ENCODE measurements at regions not wholly inside any gene's neighbourhood (a gene's known extent, or its start where the extent isn't known, plus 50 kb on each side); places are given as distances from the start of the nearest gene placed in this dataset.

DNA sequence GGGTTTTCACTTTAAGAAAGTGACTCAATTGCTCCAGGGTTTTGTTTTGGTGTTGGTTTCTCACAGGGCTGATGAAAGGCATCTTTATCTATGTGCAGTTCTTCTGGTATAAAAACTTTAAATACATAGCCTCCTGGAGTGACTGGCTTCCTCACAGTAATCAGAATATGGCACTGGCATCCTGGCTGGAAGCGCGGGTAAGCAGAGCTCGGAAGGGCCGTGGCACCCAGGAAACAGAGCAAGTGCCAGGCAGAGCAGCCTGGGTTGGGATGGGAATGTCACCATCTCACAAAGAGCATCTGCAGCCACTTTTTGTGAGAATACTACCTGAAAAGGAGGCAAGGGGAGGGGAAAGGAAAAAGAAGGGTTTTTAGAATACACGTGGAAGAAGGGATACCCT lies 534.7 kb downstream of the PLCL1 start:
- TF ChIP-seq, protein P1, sequence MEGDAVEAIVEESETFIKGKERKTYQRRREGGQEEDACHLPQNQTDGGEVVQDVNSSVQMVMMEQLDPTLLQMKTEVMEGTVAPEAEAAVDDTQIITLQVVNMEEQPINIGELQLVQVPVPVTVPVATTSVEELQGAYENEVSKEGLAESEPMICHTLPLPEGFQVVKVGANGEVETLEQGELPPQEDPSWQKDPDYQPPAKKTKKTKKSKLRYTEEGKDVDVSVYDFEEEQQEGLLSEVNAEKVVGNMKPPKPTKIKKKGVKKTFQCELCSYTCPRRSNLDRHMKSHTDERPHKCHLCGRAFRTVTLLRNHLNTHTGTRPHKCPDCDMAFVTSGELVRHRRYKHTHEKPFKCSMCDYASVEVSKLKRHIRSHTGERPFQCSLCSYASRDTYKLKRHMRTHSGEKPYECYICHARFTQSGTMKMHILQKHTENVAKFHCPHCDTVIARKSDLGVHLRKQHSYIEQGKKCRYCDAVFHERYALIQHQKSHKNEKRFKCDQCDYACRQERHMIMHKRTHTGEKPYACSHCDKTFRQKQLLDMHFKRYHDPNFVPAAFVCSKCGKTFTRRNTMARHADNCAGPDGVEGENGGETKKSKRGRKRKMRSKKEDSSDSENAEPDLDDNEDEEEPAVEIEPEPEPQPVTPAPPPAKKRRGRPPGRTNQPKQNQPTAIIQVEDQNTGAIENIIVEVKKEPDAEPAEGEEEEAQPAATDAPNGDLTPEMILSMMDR (IDR thresholded peaks at IDR 0.05), result no peak
- TF ChIP-seq NFE2L1 (CRISPR knock-in tag; IDR thresholded peaks at IDR 0.05) (no peak), FOXK1 (CRISPR knock-in tag; IDR thresholded peaks at IDR 0.05) (no peak), GABPB1 (CRISPR knock-in tag; IDR thresholded peaks at IDR 0.05) (no peak), TEAD4 (CRISPR knock-in tag; IDR thresholded peaks at IDR 0.05) (no peak), CREM (CRISPR knock-in tag; IDR thresholded peaks at IDR 0.05) (no peak), GTF2I (CRISPR knock-in tag; conservative IDR thresholded peaks at IDR 0.05) (no peak), MYBL2 (CRISPR knock-in tag; IDR thresholded peaks at IDR 0.05) (no peak)
- TF ChIP-seq, protein P2, sequence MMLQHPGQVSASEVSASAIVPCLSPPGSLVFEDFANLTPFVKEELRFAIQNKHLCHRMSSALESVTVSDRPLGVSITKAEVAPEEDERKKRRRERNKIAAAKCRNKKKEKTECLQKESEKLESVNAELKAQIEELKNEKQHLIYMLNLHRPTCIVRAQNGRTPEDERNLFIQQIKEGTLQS (CRISPR knock-in tag; conservative IDR thresholded peaks at IDR 0.05), result no peak
- TF ChIP-seq, protein P3, sequence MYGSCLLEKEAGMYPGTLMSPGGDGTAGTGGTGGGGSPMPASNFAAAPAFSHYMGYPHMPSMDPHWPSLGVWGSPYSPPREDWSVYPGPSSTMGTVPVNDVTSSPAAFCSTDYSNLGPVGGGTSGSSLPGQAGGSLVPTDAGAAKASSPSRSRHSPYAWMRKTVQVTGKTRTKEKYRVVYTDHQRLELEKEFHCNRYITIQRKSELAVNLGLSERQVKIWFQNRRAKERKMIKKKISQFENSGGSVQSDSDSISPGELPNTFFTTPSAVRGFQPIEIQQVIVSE (CRISPR knock-in tag; IDR thresholded peaks at IDR 0.05; ENCODE audit: borderline replicate concordance), result no peak
- TF ChIP-seq, protein P4, sequence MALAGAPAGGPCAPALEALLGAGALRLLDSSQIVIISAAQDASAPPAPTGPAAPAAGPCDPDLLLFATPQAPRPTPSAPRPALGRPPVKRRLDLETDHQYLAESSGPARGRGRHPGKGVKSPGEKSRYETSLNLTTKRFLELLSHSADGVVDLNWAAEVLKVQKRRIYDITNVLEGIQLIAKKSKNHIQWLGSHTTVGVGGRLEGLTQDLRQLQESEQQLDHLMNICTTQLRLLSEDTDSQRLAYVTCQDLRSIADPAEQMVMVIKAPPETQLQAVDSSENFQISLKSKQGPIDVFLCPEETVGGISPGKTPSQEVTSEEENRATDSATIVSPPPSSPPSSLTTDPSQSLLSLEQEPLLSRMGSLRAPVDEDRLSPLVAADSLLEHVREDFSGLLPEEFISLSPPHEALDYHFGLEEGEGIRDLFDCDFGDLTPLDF (CRISPR knock-in tag; IDR thresholded peaks at IDR 0.05), result no peak
- TF ChIP-seq, protein P5, sequence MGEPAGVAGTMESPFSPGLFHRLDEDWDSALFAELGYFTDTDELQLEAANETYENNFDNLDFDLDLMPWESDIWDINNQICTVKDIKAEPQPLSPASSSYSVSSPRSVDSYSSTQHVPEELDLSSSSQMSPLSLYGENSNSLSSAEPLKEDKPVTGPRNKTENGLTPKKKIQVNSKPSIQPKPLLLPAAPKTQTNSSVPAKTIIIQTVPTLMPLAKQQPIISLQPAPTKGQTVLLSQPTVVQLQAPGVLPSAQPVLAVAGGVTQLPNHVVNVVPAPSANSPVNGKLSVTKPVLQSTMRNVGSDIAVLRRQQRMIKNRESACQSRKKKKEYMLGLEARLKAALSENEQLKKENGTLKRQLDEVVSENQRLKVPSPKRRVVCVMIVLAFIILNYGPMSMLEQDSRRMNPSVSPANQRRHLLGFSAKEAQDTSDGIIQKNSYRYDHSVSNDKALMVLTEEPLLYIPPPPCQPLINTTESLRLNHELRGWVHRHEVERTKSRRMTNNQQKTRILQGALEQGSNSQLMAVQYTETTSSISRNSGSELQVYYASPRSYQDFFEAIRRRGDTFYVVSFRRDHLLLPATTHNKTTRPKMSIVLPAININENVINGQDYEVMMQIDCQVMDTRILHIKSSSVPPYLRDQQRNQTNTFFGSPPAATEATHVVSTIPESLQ (CRISPR knock-in tag; IDR thresholded peaks at IDR 0.05), result no peak
- TF ChIP-seq, protein P6, sequence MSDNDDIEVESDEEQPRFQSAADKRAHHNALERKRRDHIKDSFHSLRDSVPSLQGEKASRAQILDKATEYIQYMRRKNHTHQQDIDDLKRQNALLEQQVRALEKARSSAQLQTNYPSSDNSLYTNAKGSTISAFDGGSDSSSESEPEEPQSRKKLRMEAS (CRISPR knock-in tag; IDR thresholded peaks at IDR 0.05), result no peak
- TF ChIP-seq, protein P7, sequence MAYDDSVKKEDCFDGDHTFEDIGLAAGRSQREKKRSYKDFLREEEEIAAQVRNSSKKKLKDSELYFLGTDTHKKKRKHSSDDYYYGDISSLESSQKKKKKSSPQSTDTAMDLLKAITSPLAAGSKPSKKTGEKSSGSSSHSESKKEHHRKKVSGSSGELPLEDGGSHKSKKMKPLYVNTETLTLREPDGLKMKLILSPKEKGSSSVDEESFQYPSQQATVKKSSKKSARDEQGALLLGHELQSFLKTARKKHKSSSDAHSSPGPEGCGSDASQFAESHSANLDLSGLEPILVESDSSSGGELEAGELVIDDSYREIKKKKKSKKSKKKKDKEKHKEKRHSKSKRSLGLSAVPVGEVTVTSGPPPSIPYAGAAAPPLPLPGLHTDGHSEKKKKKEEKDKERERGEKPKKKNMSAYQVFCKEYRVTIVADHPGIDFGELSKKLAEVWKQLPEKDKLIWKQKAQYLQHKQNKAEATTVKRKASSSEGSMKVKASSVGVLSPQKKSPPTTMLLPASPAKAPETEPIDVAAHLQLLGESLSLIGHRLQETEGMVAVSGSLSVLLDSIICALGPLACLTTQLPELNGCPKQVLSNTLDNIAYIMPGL (CRISPR knock-in tag; IDR thresholded peaks at IDR 0.05), result no peak

Measured in WTC11 (cell line).